Kidney (tissue), 13 donors: ENCODE measurements at regions not wholly inside any gene's neighbourhood (a gene's known extent, or its start where the extent isn't known, plus 50 kb on each side); places are given as distances from the start of the nearest gene placed in this dataset.

Source experiments
- DNase-seq, 5 donors: peaks; one replicate each; pipeline ENCODE4 v3.0.0-alpha.2; 2013 to 2020
- FAIRE-seq: peaks from 2 replicates; lab custom pipeline; 2012; peaks lifted over from hg19 to GRCh38; lab: Jason Lieb, UNC
- H3K27ac ChIP-seq, 2 donors: one replicate each; pipeline ENCODE4 v1.7.0; 2013; ENCODE audit warnings: low read depth in 2 of 2, low read length in 2 of 2, inconsistent platforms in 1 of 2
- H3K27me3 ChIP-seq: one replicate; pipeline ENCODE4 v1.7.1; 2013; ENCODE audit warnings: low read length, inconsistent platforms; ENCODE audit not compliant: control insufficient read depth, insufficient read depth
- H3K36me3 ChIP-seq, 3 donors: one replicate each; pipeline versions ENCODE4 v1.7.0 to v1.7.1; 2013; ENCODE audit warnings: low read length in 3 of 3, control low read depth in 1 of 3, inconsistent platforms in 1 of 3; ENCODE audit not compliant: insufficient read depth in 3 of 3, control insufficient read depth in 2 of 3
- H3K4me1 ChIP-seq, 3 donors: one replicate each; pipeline versions ENCODE4 v1.7.0 to v1.7.1; 2013; ENCODE audit warnings: low read length in 3 of 3, inconsistent platforms in 1 of 3, low read depth in 1 of 3; ENCODE audit not compliant: control insufficient read depth in 2 of 3, insufficient read depth in 2 of 3
- H3K4me3 ChIP-seq, 3 donors: one replicate each; pipeline versions ENCODE4 v1.7.0 to v1.8.1; 2013; ENCODE audit warnings: low read length in 3 of 3, control low read depth in 1 of 3, inconsistent platforms in 1 of 3
- H3K9ac ChIP-seq, 3 donors: one replicate each; pipeline versions ENCODE4 v1.7.0 to v1.7.1; 2013; ENCODE audit warnings: low read length in 3 of 3, control low read depth in 1 of 3, inconsistent platforms in 1 of 3
- H3K9me3 ChIP-seq, 3 donors: one replicate each; pipeline versions ENCODE4 v1.7.0 to v1.7.1; 2013; ENCODE audit warnings: low read length in 3 of 3, control low read depth in 1 of 3, inconsistent platforms in 1 of 3; ENCODE audit not compliant: control insufficient read depth in 2 of 3, insufficient read depth in 1 of 3
- intact Hi-C: fragments of 100-400 bp; cut with DNase I; formaldehyde crosslinking; loops from one replicate; pipeline ENCODE4 v1.11.1; 2022
- TF ChIP-seq, protein P1 (sequence below): IDR thresholded peaks from 3 replicates; pipeline ENCODE4 v1.5.1; 2012; ENCODE audit warnings: mild to moderate bottlenecking, moderate library complexity, borderline replicate concordance; ENCODE audit not compliant: insufficient read depth; ENCODE audit errors: extremely low read depth
- donor health status: control.
- donor health status: control.
- donor health status: control.
- donor health status: control.
- donor health status: control.
- donor health status: DM: yes; HTN: yes; CAD: no.
- donor health status: Normal renal cell carcinoma (clear cell type).

GRCh38 chr11:119586181-119586580, 142.8 kb downstream of the NECTIN1 start:
- no peak for DNase-seq
- TF ChIP-seq, protein P1, sequence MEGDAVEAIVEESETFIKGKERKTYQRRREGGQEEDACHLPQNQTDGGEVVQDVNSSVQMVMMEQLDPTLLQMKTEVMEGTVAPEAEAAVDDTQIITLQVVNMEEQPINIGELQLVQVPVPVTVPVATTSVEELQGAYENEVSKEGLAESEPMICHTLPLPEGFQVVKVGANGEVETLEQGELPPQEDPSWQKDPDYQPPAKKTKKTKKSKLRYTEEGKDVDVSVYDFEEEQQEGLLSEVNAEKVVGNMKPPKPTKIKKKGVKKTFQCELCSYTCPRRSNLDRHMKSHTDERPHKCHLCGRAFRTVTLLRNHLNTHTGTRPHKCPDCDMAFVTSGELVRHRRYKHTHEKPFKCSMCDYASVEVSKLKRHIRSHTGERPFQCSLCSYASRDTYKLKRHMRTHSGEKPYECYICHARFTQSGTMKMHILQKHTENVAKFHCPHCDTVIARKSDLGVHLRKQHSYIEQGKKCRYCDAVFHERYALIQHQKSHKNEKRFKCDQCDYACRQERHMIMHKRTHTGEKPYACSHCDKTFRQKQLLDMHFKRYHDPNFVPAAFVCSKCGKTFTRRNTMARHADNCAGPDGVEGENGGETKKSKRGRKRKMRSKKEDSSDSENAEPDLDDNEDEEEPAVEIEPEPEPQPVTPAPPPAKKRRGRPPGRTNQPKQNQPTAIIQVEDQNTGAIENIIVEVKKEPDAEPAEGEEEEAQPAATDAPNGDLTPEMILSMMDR: no peak
- Histone ChIP-seq H3K9me3 (no peaks in the 10 kb centered on the region), H3K36me3 (no peaks in the 10 kb centered on the region), H3K27me3 (no peaks in the 10 kb centered on the region), H3K9ac (no peak overlapping the region), H3K27ac (no peak overlapping the region), H3K4me1 (peaks cover 0 to 5% (median 0%) of the 10 kb centered on the region in 3 donors), H3K4me3 (no peak overlapping the region)
- FAIRE-seq: no peak
- intact Hi-C loops: no loop called here

- Histone ChIP-seq H3K4me1 (peaks cover 0 to 5% (median 0%) of the 10 kb centered on the region in 3 donors), H3K9me3 (no peaks in the 10 kb centered on the region), H3K9ac (no peak overlapping the region), H3K27ac (no peak overlapping the region), H3K27me3 (no peaks in the 10 kb centered on the region), H3K4me3 (peak overlapping the region in 2 of 3 donors; percentile 33 to 53), H3K36me3 (no peaks in the 10 kb centered on the region)
- DNase-seq (peak; percentile 54 to 85 (median 56)), FAIRE-seq (no peak)
- intact Hi-C loops: no loop called here
- TF ChIP-seq, protein P1: no peak
These were observed 143.8 kb downstream of the NECTIN1 start for GRCh38 chr11:119585043-119585781.

DNA sequence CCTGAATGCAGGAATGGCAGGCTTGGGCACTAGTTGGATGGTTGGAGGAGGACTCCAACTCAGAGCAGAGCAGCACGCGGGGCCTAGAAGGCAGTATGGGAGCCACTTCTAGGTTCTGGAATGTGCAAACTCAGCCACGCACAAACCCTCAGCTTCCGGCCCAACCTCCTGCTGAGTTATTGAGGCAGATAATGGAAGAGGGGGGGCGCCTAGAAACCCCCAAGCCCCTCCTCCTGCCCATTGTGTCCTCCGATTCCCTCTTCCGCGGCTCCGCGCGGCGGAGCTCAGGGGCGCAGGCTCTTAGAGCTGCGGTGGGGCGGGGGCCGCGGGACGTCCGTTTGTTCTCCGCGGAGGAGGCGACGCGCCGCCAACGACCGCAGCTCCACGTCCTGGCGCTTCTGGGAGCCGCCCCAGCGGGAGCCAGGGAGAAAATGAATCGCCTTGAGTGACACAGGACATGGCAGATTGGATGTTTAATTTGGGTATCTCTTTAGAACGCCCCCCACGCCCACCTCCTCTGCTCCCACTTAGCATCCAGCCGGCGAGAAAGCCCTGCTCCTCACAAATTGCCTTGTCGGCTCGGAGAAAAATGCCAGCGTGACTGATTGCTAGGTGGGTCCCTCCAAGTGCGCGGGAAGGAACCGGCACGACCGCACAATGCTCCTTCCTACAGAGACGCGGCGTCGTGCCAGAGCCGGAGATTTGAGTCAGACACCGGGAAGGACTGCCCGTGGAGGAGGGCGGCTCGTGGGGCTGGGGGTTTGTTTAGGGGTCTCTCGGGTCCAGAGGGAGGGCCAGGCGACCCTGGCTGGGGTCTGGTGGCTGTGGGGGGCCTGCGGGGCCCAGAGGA, 144.6 kb downstream of the NECTIN1 start:
- FAIRE-seq: no peak
- H3K4me1 ChIP-seq: peaks cover 0 to 5% (median 0%) of the 10 kb centered on the region in 3 donors
- peak; percentile 84 to 93 (median 88) for DNase-seq
- H3K9me3 ChIP-seq: no peaks in the 10 kb centered on the region
- H3K4me3 ChIP-seq: peak overlapping the region; percentile 20 to 53 (median 42)
- H3K36me3 ChIP-seq: no peaks in the 10 kb centered on the region
- intact Hi-C loops: no loop called here
- H3K27me3 ChIP-seq: no peaks in the 10 kb centered on the region
- no peak overlapping the region for H3K27ac ChIP-seq
- H3K9ac ChIP-seq: no peak overlapping the region
- TF ChIP-seq, protein P1: no peak
